D721Med (cell line): ENCODE measurements at regions not wholly inside any gene's neighbourhood (a gene's known extent, or its start where the extent isn't known, plus 50 kb on each side); places are given as distances from the start of the nearest gene placed in this dataset.
"Not testable (repeated sequence)": the region's sequence is repeated elsewhere in the genome, so short reads cannot be mapped to it uniquely, and the experiment has no call there.

ENCODE experiments used
- DNase-seq: peaks from one replicate; pipeline ENCODE4 v3.0.0; 2011; ENCODE audit warnings: low spot score; ENCODE audit not compliant: insufficient read length
- FAIRE-seq: peaks from 2 replicates; lab custom pipeline; 2011; peaks lifted over from hg19 to GRCh38; lab: Jason Lieb, UNC
- CTCF ChIP-seq: IDR thresholded peaks from 2 replicates; pipeline ENCODE4 v1.5.1; 2012; ENCODE audit warnings: mild to moderate bottlenecking, control low read depth; ENCODE audit not compliant: insufficient read depth; ENCODE audit errors: missing control alignments

- FAIRE-seq: no peak
- TF ChIP-seq CTCF: no peak
- no peak for DNase-seq
Measured at GRCh38 chr16:35795361-35796029, 2336.1 kb downstream of the TP53TG3F start.

GRCh38 chr16:35797811-35798210, 2338.4 kb downstream of the TP53TG3F start:
- FAIRE-seq (no peak), DNase-seq (no peak)
- TF ChIP-seq CTCF: no peak

GRCh38 chr16:35798885-35799426, 2339.5 kb downstream of the TP53TG3F start:
- no peak for TF ChIP-seq CTCF
- FAIRE-seq (no peak), DNase-seq (no peak)

GRCh38 chr16:35804465-35804864, 2345.1 kb downstream of the TP53TG3F start:
- DNase-seq, FAIRE-seq: not testable (repeated sequence)

GRCh38 chr16:35823342-35823741, 2363.9 kb downstream of the TP53TG3F start:
- FAIRE-seq: no peak
- no peak for TF ChIP-seq CTCF

GRCh38 chr16:35841632-35842031, 2382.2 kb downstream of the TP53TG3F start:
- TF ChIP-seq CTCF: no peak
- FAIRE-seq: no peak
- no peak for DNase-seq

More at GRCh38 chr16:35823342-35823741, 2363.9 kb downstream of the TP53TG3F start:
- DNase-seq: no peak

- FAIRE-seq (no peak), DNase-seq (no peak)
- no peak for TF ChIP-seq CTCF
Measured at GRCh38 chr16:35862242-35862641, 2402.8 kb downstream of the TP53TG3F start.

- DNase-seq (no peak), FAIRE-seq (no peak)
- TF ChIP-seq CTCF: no peak
Measured at GRCh38 chr16:35868630-35869029, 2409.2 kb downstream of the TP53TG3F start.
